ENCODE measurements at regions not wholly inside any gene's neighbourhood (a gene's known extent, or its start where the extent isn't known, plus 50 kb on each side); places are given as distances from the start of the nearest gene placed in this dataset.
"Not testable (repeated sequence)": the region's sequence is repeated elsewhere in the genome, so short reads cannot be mapped to it uniquely, and the experiment has no call there.

GRCh38 chr1:115440733-115441132 is 102.7 kb upstream of the NGF start:
- Mint-ChIP-seq H3K27ac (no peak overlapping the region), H3K27me3 (peaks cover 4% of the 10 kb centered on the region), H3K4me3 (ENCODE audit: low read depth) (no peak overlapping the region), H3K4me1 (ENCODE audit: low read depth) (no peaks in the 10 kb centered on the region), H3K36me3 (ENCODE audit: insufficient read depth) (no peaks in the 10 kb centered on the region), H3K9me3 (ENCODE audit: low read depth) (no peaks in the 10 kb centered on the region)
- no peak for TF ChIP-seq CTCF (IDR thresholded peaks at IDR 0.05; ENCODE audit: unreplicated experiment)
- DNase-seq (ENCODE audit: low spot score, unreplicated experiment): no peak

GRCh38 chr1:115439520-115439919 is 101.5 kb upstream of the NGF start:
- not testable (repeated sequence) for H3K9me3 Mint-ChIP-seq (ENCODE audit: low read depth); H3K27me3 Mint-ChIP-seq; DNase-seq (ENCODE audit: low spot score, unreplicated experiment); H3K4me3 Mint-ChIP-seq (ENCODE audit: low read depth); H3K36me3 Mint-ChIP-seq (ENCODE audit: insufficient read depth); H3K27ac Mint-ChIP-seq; H3K4me1 Mint-ChIP-seq (ENCODE audit: low read depth)

- no peak for TF ChIP-seq CTCF (IDR thresholded peaks at IDR 0.05; ENCODE audit: unreplicated experiment)
- Mint-ChIP-seq H3K36me3 (ENCODE audit: insufficient read depth) (no peaks in the 10 kb centered on the region), H3K27ac (no peak overlapping the region), H3K27me3 (peaks cover 4% of the 10 kb centered on the region), H3K9me3 (ENCODE audit: low read depth) (no peaks in the 10 kb centered on the region), H3K4me3 (ENCODE audit: low read depth) (no peak overlapping the region), H3K4me1 (ENCODE audit: low read depth) (no peaks in the 10 kb centered on the region)
- DNase-seq (ENCODE audit: low spot score, unreplicated experiment): no peak
Measured at GRCh38 chr1:115437196-115437595, 99.1 kb upstream of the NGF start.

- Mint-ChIP-seq H3K4me3 (ENCODE audit: low read depth) (no peak overlapping the region), H3K27ac (no peak overlapping the region), H3K27me3 (peaks cover 4% of the 10 kb centered on the region), H3K4me1 (ENCODE audit: low read depth) (no peaks in the 10 kb centered on the region), H3K9me3 (ENCODE audit: low read depth) (no peaks in the 10 kb centered on the region), H3K36me3 (ENCODE audit: insufficient read depth) (no peaks in the 10 kb centered on the region)
- DNase-seq (ENCODE audit: low spot score, unreplicated experiment): no peak
- no peak for TF ChIP-seq CTCF (IDR thresholded peaks at IDR 0.05; ENCODE audit: unreplicated experiment)
Measured at GRCh38 chr1:115436596-115436995, 98.5 kb upstream of the NGF start.

GRCh38 chr1:115433483-115433882 is 95.4 kb upstream of the NGF start:
- Mint-ChIP-seq H3K4me3 (ENCODE audit: low read depth) (no peak overlapping the region), H3K36me3 (ENCODE audit: insufficient read depth) (no peaks in the 10 kb centered on the region), H3K9me3 (ENCODE audit: low read depth) (no peaks in the 10 kb centered on the region), H3K27ac (no peak overlapping the region), H3K4me1 (ENCODE audit: low read depth) (no peaks in the 10 kb centered on the region), H3K27me3 (peaks cover 8% of the 10 kb centered on the region)
- no peak for TF ChIP-seq CTCF (IDR thresholded peaks at IDR 0.05; ENCODE audit: unreplicated experiment)
- DNase-seq (ENCODE audit: low spot score, unreplicated experiment): no peak

GRCh38 chr1:115432061-115432460 is 94.0 kb upstream of the NGF start:
- no peaks in the 10 kb centered on the region for H3K36me3 Mint-ChIP-seq (ENCODE audit: insufficient read depth)
- peaks cover 8% of the 10 kb centered on the region for H3K27me3 Mint-ChIP-seq

More at GRCh38 chr1:115432061-115432460, 94.0 kb upstream of the NGF start:
- DNase-seq (ENCODE audit: low spot score, unreplicated experiment): no peak
- TF ChIP-seq CTCF (IDR thresholded peaks at IDR 0.05; ENCODE audit: unreplicated experiment): no peak
- Mint-ChIP-seq H3K4me1 (ENCODE audit: low read depth) (no peaks in the 10 kb centered on the region), H3K4me3 (ENCODE audit: low read depth) (no peak overlapping the region), H3K9me3 (ENCODE audit: low read depth) (no peaks in the 10 kb centered on the region), H3K27ac (no peak overlapping the region)

Measured in progenitor cell of endocrine pancreas (in vitro differentiated cells).